ENCODE measurements at regions not wholly inside any gene's neighbourhood (a gene's known extent, or its start where the extent isn't known, plus 50 kb on each side); places are given as distances from the start of the nearest gene placed in this dataset.

GRCh38 chr13:100833427-100833826 lies 158.8 kb upstream of the TMTC4 start:
- no peak for DNase-seq (ENCODE audit: low spot score)
- Mint-ChIP-seq H3K27me3 (ENCODE audit: low read depth) (no peaks in the 10 kb centered on the region), H3K36me3 (ENCODE audit: low read depth) (no peaks in the 10 kb centered on the region), H3K4me3 (ENCODE audit: unreplicated experiment) (no peak overlapping the region), H3K27ac (ENCODE audit: unreplicated experiment) (no peak overlapping the region), H3K4me1 (ENCODE audit: low read depth) (peaks cover 4% of the 10 kb centered on the region), H3K9me3 (ENCODE audit: low read depth) (peaks cover 12% of the 10 kb centered on the region)
- no peak for TF ChIP-seq CTCF (IDR thresholded peaks at IDR 0.05)

- Mint-ChIP-seq H3K36me3 (ENCODE audit: low read depth) (no peaks in the 10 kb centered on the region), H3K27me3 (ENCODE audit: low read depth) (no peaks in the 10 kb centered on the region), H3K4me3 (ENCODE audit: unreplicated experiment) (no peak overlapping the region), H3K9me3 (ENCODE audit: low read depth) (peaks cover 12% of the 10 kb centered on the region), H3K27ac (ENCODE audit: unreplicated experiment) (no peak overlapping the region), H3K4me1 (ENCODE audit: low read depth) (peaks cover 18% of the 10 kb centered on the region)
- peak; percentile 43 for TF ChIP-seq CTCF (IDR thresholded peaks at IDR 0.05)
- DNase-seq (ENCODE audit: low spot score): no peak
Observed at GRCh38 chr13:100828226-100828625, 153.6 kb upstream of the TMTC4 start.

- H3K27ac Mint-ChIP-seq (ENCODE audit: unreplicated experiment): no peak overlapping the region
- no peaks in the 10 kb centered on the region for H3K36me3 Mint-ChIP-seq (ENCODE audit: low read depth)
- H3K9me3 Mint-ChIP-seq (ENCODE audit: low read depth): peaks cover 12% of the 10 kb centered on the region
- H3K27me3 Mint-ChIP-seq (ENCODE audit: low read depth): no peaks in the 10 kb centered on the region
- no peak for TF ChIP-seq CTCF (IDR thresholded peaks at IDR 0.05)
- DNase-seq (ENCODE audit: low spot score): no peak
- H3K4me1 Mint-ChIP-seq (ENCODE audit: low read depth): peaks cover 18% of the 10 kb centered on the region
- no peak overlapping the region for H3K4me3 Mint-ChIP-seq (ENCODE audit: unreplicated experiment)
Observed at GRCh38 chr13:100827489-100828176, 153.0 kb upstream of the TMTC4 start.

GRCh38 chr13:100826441-100826840 lies 151.8 kb upstream of the TMTC4 start:
- H3K4me1 Mint-ChIP-seq (ENCODE audit: low read depth): peaks cover 15% of the 10 kb centered on the region
- no peak for DNase-seq (ENCODE audit: low spot score)
- no peak overlapping the region for H3K27ac Mint-ChIP-seq (ENCODE audit: unreplicated experiment)
- H3K4me3 Mint-ChIP-seq (ENCODE audit: unreplicated experiment): no peak overlapping the region
- peaks cover 7% of the 10 kb centered on the region for H3K9me3 Mint-ChIP-seq (ENCODE audit: low read depth)
- no peaks in the 10 kb centered on the region for H3K36me3 Mint-ChIP-seq (ENCODE audit: low read depth)
- TF ChIP-seq CTCF (IDR thresholded peaks at IDR 0.05): no peak
- no peaks in the 10 kb centered on the region for H3K27me3 Mint-ChIP-seq (ENCODE audit: low read depth)

GRCh38 chr13:100825557-100825956 lies 151.0 kb upstream of the TMTC4 start:
- peaks cover 14% of the 10 kb centered on the region for H3K4me1 Mint-ChIP-seq (ENCODE audit: low read depth)
- no peak overlapping the region for H3K4me3 Mint-ChIP-seq (ENCODE audit: unreplicated experiment)
- peaks cover 7% of the 10 kb centered on the region for H3K9me3 Mint-ChIP-seq (ENCODE audit: low read depth)
- no peak overlapping the region for H3K27ac Mint-ChIP-seq (ENCODE audit: unreplicated experiment)
- no peak for TF ChIP-seq CTCF (IDR thresholded peaks at IDR 0.05)
- no peaks in the 10 kb centered on the region for H3K36me3 Mint-ChIP-seq (ENCODE audit: low read depth)
- no peaks in the 10 kb centered on the region for H3K27me3 Mint-ChIP-seq (ENCODE audit: low read depth)
- no peak for DNase-seq (ENCODE audit: low spot score)
